Mucosa of gallbladder (tissue), 1 donor: ENCODE measurements at regions not wholly inside any gene's neighbourhood (a gene's known extent, or its start where the extent isn't known, plus 50 kb on each side); places are given as distances from the start of the nearest gene placed in this dataset.

Experiments
- DNase-seq: peaks from one replicate; pipeline ENCODE4 v3.0.0-alpha.2; 2020; ENCODE audit warnings: low spot score
- donor health status: DM: no; HTN: no; CAD: no.

DNA sequence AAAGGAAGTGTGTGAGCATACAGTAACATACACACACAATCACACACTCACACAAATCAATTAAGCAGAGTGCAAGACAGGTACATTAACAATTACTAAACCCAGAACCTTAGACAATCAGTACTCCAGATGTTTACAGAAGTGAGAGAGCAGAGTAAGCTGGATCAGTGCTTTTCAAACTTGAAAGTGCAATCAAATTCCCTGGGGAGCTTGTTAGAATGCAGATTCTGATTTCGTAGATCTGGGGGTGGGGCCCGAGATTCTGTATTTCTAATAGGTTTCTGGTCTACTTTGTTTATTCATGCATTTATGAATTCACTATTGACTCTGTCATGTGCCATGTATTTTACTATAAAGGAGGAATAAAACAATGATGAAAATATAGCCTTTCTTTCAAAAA is 179.6 kb upstream of the PHYHIPL start:
- no peak for DNase-seq

GRCh38 chr10:58998924-58999713 is 177.3 kb upstream of the PHYHIPL start:
- peak; percentile 20 for DNase-seq

GRCh38 chr10:59000162-59000825 is 176.1 kb upstream of the PHYHIPL start:
- DNase-seq = no peak

DNA sequence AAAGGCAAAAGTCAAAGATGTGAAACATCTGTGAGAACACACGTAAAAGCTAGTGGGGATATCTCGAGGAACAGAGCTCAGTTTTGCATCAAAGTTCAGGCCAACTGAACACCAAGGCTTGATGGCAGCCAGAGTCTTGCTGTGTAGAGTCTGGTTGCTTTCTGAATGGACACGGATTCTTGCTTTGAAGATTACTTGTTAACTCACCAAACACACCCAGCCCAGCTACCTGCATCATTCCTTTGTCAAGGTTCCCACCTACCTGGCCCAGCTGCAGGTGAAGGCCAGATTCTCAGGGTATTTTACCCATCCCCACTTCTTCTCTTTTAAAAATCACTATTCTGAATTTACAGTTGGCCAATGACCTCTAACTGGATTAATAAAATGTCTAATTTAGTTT is 174.4 kb upstream of the PHYHIPL start:
- DNase-seq = no peak

DNA sequence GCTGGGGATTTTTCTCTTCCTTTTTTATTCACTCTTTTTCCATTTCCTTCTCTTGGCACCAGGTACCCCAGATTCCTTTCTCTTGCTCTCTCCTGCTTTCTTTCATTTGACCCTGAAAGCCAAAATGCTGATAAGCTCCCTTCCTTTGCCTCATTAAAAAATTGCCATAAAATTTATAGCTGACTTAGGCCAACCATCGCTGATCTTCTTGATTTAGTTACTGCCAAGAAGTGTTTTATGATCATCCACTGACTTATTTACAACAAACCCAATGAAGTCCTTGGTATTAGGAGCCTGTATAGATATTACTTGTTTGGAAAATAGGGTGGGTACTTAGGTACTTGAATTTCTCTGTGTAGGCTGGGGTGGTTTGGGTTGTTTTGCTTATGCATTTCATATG is 173.2 kb upstream of the PHYHIPL start:
- DNase-seq = no peak

GRCh38 chr10:59004392-59004791 is 172.1 kb upstream of the PHYHIPL start:
- DNase-seq = no peak

DNA sequence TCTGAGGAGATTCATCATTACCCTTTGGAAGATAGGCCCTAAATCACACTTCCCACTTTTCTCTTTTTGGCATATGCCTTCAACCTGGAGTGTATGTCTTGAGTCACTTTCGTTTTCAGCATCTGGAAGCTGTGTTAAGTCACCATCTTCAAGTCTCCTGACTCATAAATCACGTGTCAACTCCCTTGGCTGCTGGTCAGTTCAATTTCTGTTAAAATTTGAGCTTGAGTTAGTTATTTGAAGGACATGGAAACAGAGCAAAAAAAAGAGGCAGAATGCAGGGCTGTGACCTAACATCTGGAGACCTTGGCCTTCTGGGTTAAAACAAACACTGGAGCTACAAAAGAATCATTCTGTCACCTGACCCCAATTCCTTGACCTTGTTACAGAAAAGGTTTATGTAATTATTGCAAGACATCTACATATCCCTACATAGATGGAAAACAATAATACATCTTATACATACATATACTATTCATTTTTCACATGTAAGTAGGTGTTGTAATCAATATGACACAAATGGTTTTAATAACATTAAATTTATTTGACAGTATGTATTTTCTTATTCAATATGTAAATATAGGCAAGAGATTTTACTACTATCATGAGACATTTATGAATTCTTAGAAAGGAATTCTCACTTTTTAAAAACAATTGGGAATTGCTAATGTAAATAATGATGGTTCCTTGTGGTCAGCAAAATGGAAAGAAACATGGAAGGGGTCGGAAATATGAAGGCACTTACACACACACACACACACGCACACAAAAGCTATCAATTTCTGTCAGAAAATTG is 169.7 kb upstream of the PHYHIPL start:
- peak; percentile 59 for DNase-seq

DNA sequence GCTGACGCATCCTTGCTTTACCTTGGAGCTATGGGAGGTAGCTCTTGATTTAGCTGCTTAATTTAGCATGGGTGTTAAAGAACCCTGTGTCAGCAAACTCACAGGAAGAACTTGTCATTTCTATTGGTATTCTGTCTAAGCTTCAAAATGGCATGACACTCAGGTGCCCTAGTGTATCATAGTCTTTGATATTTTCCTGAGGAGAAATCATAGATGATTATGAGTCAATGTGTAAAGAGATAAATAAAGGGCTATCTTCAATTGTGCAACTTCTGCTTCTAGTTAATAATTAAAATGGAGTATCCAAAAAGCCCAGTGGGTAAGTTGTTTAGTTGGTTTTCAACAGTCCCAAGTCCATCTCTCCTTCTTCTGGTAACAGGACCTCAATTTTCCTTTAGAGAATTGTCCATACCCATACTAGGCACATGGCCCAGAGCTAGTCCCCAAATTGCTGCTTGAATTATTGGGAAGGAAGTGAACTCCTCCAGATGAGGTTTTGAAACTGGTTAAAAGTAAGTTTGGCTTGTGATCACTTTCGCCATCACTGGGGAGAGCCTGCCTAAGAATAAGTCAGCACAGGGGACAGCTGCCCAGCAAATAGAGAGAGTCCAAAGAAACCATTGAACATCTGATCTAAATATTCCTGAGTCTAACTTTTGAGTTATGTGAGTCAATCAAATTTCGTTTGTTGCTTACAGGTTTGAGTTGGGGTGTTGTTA is 169.0 kb upstream of the PHYHIPL start:
- no peak for DNase-seq

GRCh38 chr10:59008452-59008851 is 168.0 kb upstream of the PHYHIPL start:
- DNase-seq = no peak

DNA sequence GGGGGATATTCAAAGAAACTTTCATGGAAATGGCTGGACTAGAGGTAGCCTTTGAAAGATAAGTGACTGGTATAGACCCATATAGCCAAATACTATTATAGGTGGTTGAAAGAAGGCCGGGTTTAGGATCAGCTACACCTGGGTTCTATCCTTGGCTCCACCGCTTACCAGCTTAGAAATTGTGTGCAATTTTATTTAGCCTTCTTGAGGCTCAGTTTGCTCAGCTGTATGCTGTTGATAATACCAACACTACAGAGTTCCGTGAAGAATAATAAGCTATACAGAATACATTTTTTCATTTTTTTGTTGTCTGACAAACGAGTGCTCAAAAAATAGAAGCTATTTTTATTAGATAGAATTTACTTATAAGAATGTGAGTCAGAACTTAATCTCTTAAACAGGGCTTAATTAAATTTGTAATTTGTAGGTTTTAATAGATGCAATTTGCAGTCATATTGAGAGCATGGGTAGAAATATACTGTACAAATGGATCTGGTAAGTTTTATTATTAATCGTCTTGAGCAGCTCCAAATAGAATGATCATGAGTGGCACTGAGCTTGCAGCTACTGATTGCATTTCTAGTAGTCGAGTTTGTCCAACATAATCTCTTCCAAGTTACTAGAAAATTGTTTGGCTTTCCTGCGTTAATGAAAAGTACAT is 164.3 kb upstream of the PHYHIPL start:
- DNase-seq = no peak

GRCh38 chr10:59012839-59013238 is 163.6 kb upstream of the PHYHIPL start:
- DNase-seq = no peak

- no peak for DNase-seq
These were observed 160.4 kb upstream of the PHYHIPL start for GRCh38 chr10:59016043-59016442.

GRCh38 chr10:59018977-59019376 is 157.5 kb upstream of the PHYHIPL start:
- no peak for DNase-seq

- DNase-seq = no peak
These were observed 156.8 kb upstream of the PHYHIPL start for GRCh38 chr10:59019603-59020002.

DNA sequence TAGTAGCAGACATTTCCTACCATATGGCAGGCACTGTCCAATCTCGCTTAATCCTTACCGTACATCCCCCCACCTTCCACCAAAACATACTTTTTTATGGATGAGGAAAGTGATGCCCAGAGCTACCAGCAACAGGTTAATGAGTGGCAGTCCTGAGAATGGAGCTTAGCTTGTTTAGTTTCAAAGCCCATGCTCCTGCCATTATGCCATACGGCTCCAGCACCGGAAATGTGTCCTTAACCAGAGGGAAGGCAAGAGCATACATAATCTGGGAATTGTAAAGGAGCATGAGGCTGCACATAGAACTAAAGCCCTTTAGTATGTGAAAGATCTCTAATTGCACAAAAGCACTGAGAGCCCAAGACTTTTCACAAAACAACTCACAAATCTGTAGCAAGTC is 155.9 kb upstream of the PHYHIPL start:
- DNase-seq = no peak

- no peak for DNase-seq
These were observed 150.3 kb upstream of the PHYHIPL start for GRCh38 chr10:59025981-59026765.

GRCh38 chr10:59027975-59028655 is 148.3 kb upstream of the PHYHIPL start:
- no peak for DNase-seq

GRCh38 chr10:59033622-59034021 is 142.8 kb upstream of the PHYHIPL start:
- no peak for DNase-seq

GRCh38 chr10:59036311-59037017 is 140.0 kb upstream of the PHYHIPL start:
- no peak for DNase-seq
